NT2/D1 (cell line): ENCODE measurements at regions not wholly inside any gene's neighbourhood (a gene's known extent, or its start where the extent isn't known, plus 50 kb on each side); places are given as distances from the start of the nearest gene placed in this dataset.

Experiments
- DNase-seq: peaks from one replicate; pipeline ENCODE4 v3.0.0-alpha.2; 2011; ENCODE audit warnings: low read depth, low spot score
- H3K27me3 ChIP-seq: 2 replicates; pipeline ENCODE4 v1.6.0; 2011; ENCODE audit warnings: mild to moderate bottlenecking; ENCODE audit not compliant: insufficient read length, insufficient read depth
- H3K36me3 ChIP-seq: 2 replicates; pipeline ENCODE4 v1.6.1; 2011; ENCODE audit warnings: mild to moderate bottlenecking, low read length, mixed read lengths; ENCODE audit not compliant: insufficient read depth, insufficient read length
- H3K4me1 ChIP-seq: 2 replicates; pipeline ENCODE4 v1.5.1; 2011; ENCODE audit not compliant: insufficient read depth, insufficient read length
- H3K4me3 ChIP-seq: 2 replicates; pipeline ENCODE4 v1.5.1; 2011; ENCODE audit warnings: low read depth; ENCODE audit not compliant: insufficient read length
- H3K9ac ChIP-seq: 2 replicates; pipeline ENCODE4 v1.6.0; 2011; ENCODE audit warnings: low read depth; ENCODE audit not compliant: insufficient read length
- H3K9me3 ChIP-seq: 2 replicates; pipeline ENCODE4 v1.5.1; 2011; ENCODE audit warnings: mild to moderate bottlenecking, low read length; ENCODE audit not compliant: insufficient read depth
- SUZ12 ChIP-seq: IDR thresholded peaks from 2 replicates; pipeline ENCODE4 v1.6.1; 2011; ENCODE audit not compliant: insufficient read length, insufficient read depth; ENCODE audit errors: extremely low read depth
- YY1 ChIP-seq: IDR thresholded peaks from 2 replicates; pipeline ENCODE4 v1.6.1; 2011; ENCODE audit not compliant: insufficient read length, insufficient read depth
- ZNF274 ChIP-seq: IDR thresholded peaks from 2 replicates; pipeline ENCODE4 v1.6.1; 2011; ENCODE audit warnings: mild to moderate bottlenecking, low read depth, low read length

DNA sequence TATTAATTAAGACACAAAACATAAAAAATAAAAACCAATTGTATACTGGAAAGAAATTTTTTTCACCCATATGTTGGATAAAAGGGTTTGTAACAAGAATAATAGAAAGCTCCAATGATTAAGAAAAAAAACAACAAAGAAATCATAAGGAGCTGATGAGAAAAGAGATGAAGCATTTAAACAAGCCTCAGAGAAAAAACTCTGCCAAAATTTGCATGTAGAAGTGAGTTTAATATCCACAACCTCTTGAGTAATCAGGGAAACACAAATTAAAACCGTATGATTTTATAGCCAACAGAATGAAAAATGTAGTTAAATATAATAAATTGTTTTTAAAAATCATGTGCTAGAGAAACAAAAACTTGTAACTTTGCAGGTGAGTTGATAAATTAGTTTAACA lies 192.9 kb downstream of the BCHE start:
- TF ChIP-seq SUZ12 (no peak), YY1 (no peak)
- H3K9me3 ChIP-seq: no peaks in the 10 kb centered on the region
- DNase-seq: no peak

DNA sequence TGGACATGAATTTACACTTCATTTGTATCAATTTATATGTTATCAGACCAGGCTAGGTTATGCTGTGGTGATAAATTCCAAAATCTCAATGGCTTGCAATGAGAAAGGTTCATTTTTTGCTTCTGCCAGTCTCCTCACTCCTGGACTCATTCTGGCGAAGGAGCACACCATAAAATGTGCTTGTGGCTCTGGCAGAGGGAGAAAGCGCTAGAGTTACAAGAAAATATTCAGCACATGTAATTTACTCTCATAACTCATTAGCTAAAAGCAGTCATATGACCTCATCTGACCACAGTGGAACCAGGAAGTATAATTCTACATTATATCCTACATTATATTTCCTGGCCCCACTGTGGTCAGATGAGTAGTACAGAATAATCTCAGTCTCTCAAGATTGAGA lies 193.8 kb downstream of the BCHE start:
- no peaks in the 10 kb centered on the region for H3K36me3 ChIP-seq
- H3K4me3 ChIP-seq: no peak overlapping the region
- no peaks in the 10 kb centered on the region for H3K27me3 ChIP-seq
- no peak overlapping the region for H3K9ac ChIP-seq
- DNase-seq: no peak
- no peaks in the 10 kb centered on the region for H3K9me3 ChIP-seq
- TF ChIP-seq ZNF274 (no peak), YY1 (no peak), SUZ12 (no peak)
- no peaks in the 10 kb centered on the region for H3K4me1 ChIP-seq

More for the DNA sequence above, 192.9 kb downstream of the BCHE start:
- no peaks in the 10 kb centered on the region for H3K27me3 ChIP-seq
- H3K36me3 ChIP-seq: no peaks in the 10 kb centered on the region
- H3K4me1 ChIP-seq: no peaks in the 10 kb centered on the region
- no peak overlapping the region for H3K4me3 ChIP-seq
- H3K9ac ChIP-seq: no peak overlapping the region

- TF ChIP-seq YY1 (no peak), ZNF274 (no peak), SUZ12 (no peak)
- Histone ChIP-seq H3K4me1 (no peaks in the 10 kb centered on the region), H3K27me3 (no peaks in the 10 kb centered on the region), H3K4me3 (no peak overlapping the region), H3K9ac (no peak overlapping the region), H3K9me3 (no peaks in the 10 kb centered on the region), H3K36me3 (no peaks in the 10 kb centered on the region)
- no peak for DNase-seq
These were observed 194.3 kb downstream of the BCHE start for GRCh38 chr3:165642761-165643420.

- Histone ChIP-seq H3K4me3 (no peak overlapping the region), H3K4me1 (no peaks in the 10 kb centered on the region), H3K36me3 (no peaks in the 10 kb centered on the region), H3K27me3 (no peaks in the 10 kb centered on the region), H3K9ac (no peak overlapping the region), H3K9me3 (no peaks in the 10 kb centered on the region)
- TF ChIP-seq ZNF274 (no peak), YY1 (no peak), SUZ12 (no peak)
- no peak for DNase-seq
These were observed 195.5 kb downstream of the BCHE start for GRCh38 chr3:165641569-165642310.

GRCh38 chr3:165640970-165641369 lies 196.3 kb downstream of the BCHE start:
- no peak overlapping the region for H3K9ac ChIP-seq
- no peak for DNase-seq
- H3K4me3 ChIP-seq: no peak overlapping the region
- H3K4me1 ChIP-seq: no peaks in the 10 kb centered on the region
- H3K36me3 ChIP-seq: no peaks in the 10 kb centered on the region
- TF ChIP-seq ZNF274: no peak
- no peak for TF ChIP-seq SUZ12
- no peak for TF ChIP-seq YY1
- no peaks in the 10 kb centered on the region for H3K9me3 ChIP-seq
- H3K27me3 ChIP-seq: no peaks in the 10 kb centered on the region

- Histone ChIP-seq H3K9me3 (no peaks in the 10 kb centered on the region), H3K9ac (no peak overlapping the region), H3K4me1 (no peaks in the 10 kb centered on the region), H3K27me3 (no peaks in the 10 kb centered on the region), H3K36me3 (no peaks in the 10 kb centered on the region), H3K4me3 (no peak overlapping the region)
- DNase-seq: no peak
- TF ChIP-seq YY1 (no peak), ZNF274 (no peak)
These were observed 197.2 kb downstream of the BCHE start for GRCh38 chr3:165640031-165640430.

GRCh38 chr3:165638034-165638433 lies 199.2 kb downstream of the BCHE start:
- TF ChIP-seq ZNF274 (no peak), YY1 (no peak), SUZ12 (no peak)
- Histone ChIP-seq H3K4me1 (no peaks in the 10 kb centered on the region), H3K27me3 (no peaks in the 10 kb centered on the region), H3K4me3 (no peak overlapping the region), H3K9me3 (no peaks in the 10 kb centered on the region), H3K36me3 (no peaks in the 10 kb centered on the region), H3K9ac (no peak overlapping the region)
- DNase-seq: no peak

GRCh38 chr3:165636684-165637015 lies 200.6 kb downstream of the BCHE start:
- Histone ChIP-seq H3K4me3 (no peak overlapping the region), H3K27me3 (no peaks in the 10 kb centered on the region), H3K36me3 (no peaks in the 10 kb centered on the region), H3K9me3 (no peaks in the 10 kb centered on the region), H3K9ac (no peak overlapping the region), H3K4me1 (no peaks in the 10 kb centered on the region)
- DNase-seq: no peak
- no peak for TF ChIP-seq YY1
- no peak for TF ChIP-seq ZNF274
- no peak for TF ChIP-seq SUZ12
